Ramos (cell line): ENCODE measurements at regions not wholly inside any gene's neighbourhood (a gene's known extent, or its start where the extent isn't known, plus 50 kb on each side); places are given as distances from the start of the nearest gene placed in this dataset.

ENCODE experiments used
- in situ Hi-C: fragments of 300-500 bp; cut with MboI; formaldehyde crosslinking; loops from one replicate; pipeline ENCODE4 v1.14.3; 2022; ENCODE audit warnings: low sequenced_read_pairs; ENCODE audit not compliant: unreplicated experiment

DNA sequence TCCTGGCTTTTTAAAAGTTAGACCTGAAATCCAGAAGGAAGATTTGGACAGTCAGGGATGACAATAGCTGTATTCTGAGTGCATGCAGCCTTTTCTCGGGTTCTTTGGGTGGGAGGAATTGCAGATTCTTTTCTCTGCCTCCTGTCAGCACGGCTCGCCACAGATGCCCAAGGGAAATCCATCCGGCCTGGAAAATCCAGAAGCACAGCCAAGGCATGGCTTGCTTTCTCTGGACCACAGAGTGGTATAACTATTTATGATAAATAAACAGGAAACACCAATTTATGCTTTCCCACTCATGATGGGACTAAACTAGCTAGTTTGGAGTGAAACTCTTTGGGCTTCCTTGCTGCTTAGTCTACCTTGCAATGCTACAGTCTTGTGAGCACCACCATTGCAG, 59.1 kb downstream of the C9orf152 start:
- in situ Hi-C loops, result loop anchor here (5.0 kb wide), 1 partner anchor 177 kb away; no protein-coding TSS in a partner anchor
